ENCODE measurements at regions not wholly inside any gene's neighbourhood (a gene's known extent, or its start where the extent isn't known, plus 50 kb on each side); places are given as distances from the start of the nearest gene placed in this dataset.

DNA sequence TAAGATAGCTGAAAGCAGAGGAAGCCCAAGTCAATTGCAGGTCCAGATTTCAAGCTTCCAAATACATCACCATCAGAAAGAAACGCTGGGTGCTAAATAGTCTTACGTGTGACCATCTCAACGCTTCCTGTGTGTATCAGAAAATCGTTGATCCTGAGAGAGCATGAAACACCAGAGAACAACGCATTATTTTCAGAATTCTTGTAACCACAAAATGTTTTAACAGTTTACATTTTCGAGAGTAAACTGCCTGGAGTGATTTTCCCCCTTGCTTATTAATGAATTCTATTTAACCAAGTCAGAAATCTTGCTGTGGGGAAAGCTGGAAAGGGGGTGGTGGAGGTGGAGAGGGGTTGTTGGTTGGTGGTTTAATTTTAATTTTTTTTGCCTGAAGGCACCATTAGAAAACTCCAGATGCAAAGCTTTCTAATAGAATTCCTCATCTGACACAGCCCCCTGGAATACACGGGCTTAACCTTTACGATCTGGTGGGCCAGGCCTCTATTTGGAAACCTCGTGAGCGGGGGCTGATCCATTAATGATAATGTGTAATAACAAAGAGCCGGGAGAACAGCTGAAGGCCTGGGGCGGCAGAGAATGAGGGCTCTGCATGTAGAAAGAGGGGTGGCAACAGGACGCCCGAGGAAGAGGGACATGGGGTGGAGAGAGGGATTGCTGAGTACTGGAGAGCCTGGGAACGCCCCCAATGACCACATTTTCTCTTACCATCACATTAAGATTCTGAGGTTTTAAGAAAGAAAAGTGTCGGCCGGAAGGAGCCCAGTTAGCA is 124.5 kb upstream of the NFIB start:
- H3K9me3 ChIP-seq, result no peaks in the 10 kb centered on the region
- H3K27ac ChIP-seq, result no peak overlapping the region
- H3K4me3 ChIP-seq, result no peak overlapping the region
- H3K36me3 ChIP-seq, result no peaks in the 10 kb centered on the region
- TF ChIP-seq, protein P1, sequence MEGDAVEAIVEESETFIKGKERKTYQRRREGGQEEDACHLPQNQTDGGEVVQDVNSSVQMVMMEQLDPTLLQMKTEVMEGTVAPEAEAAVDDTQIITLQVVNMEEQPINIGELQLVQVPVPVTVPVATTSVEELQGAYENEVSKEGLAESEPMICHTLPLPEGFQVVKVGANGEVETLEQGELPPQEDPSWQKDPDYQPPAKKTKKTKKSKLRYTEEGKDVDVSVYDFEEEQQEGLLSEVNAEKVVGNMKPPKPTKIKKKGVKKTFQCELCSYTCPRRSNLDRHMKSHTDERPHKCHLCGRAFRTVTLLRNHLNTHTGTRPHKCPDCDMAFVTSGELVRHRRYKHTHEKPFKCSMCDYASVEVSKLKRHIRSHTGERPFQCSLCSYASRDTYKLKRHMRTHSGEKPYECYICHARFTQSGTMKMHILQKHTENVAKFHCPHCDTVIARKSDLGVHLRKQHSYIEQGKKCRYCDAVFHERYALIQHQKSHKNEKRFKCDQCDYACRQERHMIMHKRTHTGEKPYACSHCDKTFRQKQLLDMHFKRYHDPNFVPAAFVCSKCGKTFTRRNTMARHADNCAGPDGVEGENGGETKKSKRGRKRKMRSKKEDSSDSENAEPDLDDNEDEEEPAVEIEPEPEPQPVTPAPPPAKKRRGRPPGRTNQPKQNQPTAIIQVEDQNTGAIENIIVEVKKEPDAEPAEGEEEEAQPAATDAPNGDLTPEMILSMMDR (IDR thresholded peaks at IDR 0.05), result no peak
- no peak for TF ChIP-seq POLR2A (IDR thresholded peaks at IDR 0.05)
- H3K27me3 ChIP-seq, result no peaks in the 10 kb centered on the region
- DNase-seq, result no peak
- H3K4me1 ChIP-seq, result no peaks in the 10 kb centered on the region

DNA sequence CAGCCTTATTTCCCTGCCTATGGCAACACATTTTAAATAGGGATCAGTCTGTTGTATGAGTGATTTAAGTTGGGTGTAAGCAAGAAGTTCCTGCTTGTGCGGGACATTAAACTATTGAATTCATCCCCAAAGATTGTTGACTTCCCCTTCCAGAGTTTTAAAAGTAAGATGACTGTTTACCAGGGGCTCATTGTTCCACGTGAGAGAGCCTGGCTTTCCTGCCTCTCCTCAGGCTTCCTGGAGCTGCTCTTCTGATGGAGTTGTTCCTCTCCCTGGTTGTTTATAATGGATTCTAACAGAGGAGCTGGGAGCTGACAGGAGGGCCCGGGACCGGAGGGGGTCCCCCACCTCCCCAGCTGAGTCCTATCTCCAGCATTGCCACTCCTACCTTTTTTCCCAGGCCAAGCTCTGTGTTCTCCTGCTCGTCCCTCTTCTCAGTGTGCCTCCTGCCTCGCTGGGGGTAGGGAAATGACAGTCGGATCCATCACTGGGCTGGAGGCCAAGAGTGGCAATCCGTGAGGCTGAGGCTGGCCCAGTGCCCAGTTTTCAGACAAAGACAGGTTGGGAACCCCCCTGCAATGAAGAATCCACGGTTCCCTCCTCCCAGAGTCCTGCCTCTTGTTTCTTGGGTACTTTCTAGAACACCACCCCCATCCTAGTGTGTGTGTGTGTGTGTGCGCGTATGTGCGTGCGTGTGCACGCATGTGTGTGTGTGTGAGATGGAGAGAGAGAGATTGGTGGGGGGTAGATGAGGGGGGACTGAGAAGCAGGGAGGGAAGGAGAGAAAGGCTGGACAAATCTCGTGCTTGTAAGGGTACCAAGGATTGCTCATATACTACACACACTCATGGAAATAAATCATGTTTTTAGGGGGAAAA is 123.7 kb upstream of the NFIB start:
- Histone ChIP-seq H3K9me3 (no peaks in the 10 kb centered on the region), H3K4me3 (no peak overlapping the region), H3K4me1 (no peaks in the 10 kb centered on the region), H3K27me3 (no peaks in the 10 kb centered on the region), H3K27ac (no peak overlapping the region), H3K36me3 (no peaks in the 10 kb centered on the region)
- TF ChIP-seq, protein P1 (IDR thresholded peaks at IDR 0.05), result no peak
- TF ChIP-seq POLR2A (IDR thresholded peaks at IDR 0.05), result no peak
- no peak for DNase-seq

DNA sequence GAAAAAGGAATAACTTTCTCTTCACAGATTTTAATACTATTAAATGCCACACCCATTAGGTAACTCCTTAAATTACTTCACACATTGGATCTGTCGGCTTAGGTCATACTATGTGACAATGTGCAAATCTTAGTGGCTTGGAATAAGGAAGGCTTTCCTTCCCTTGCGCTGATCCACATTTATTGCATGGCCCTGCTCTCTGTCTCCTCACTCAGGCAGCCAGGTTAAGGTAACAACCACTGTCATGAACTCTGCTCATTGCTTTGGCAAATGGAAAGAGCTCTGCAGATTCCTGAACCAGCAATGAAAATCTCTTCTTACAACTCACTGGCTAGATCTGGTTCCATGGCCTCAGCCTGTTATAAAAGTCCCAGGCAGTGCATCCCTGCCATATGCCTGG is 121.9 kb upstream of the NFIB start:
- no peaks in the 10 kb centered on the region for H3K4me1 ChIP-seq
- no peak overlapping the region for H3K27ac ChIP-seq
- TF ChIP-seq POLR2A (IDR thresholded peaks at IDR 0.05), result no peak
- TF ChIP-seq, protein P1 (IDR thresholded peaks at IDR 0.05), result no peak
- H3K9me3 ChIP-seq, result no peaks in the 10 kb centered on the region
- no peaks in the 10 kb centered on the region for H3K36me3 ChIP-seq
- no peaks in the 10 kb centered on the region for H3K27me3 ChIP-seq
- DNase-seq, result no peak
- no peak overlapping the region for H3K4me3 ChIP-seq

DNA sequence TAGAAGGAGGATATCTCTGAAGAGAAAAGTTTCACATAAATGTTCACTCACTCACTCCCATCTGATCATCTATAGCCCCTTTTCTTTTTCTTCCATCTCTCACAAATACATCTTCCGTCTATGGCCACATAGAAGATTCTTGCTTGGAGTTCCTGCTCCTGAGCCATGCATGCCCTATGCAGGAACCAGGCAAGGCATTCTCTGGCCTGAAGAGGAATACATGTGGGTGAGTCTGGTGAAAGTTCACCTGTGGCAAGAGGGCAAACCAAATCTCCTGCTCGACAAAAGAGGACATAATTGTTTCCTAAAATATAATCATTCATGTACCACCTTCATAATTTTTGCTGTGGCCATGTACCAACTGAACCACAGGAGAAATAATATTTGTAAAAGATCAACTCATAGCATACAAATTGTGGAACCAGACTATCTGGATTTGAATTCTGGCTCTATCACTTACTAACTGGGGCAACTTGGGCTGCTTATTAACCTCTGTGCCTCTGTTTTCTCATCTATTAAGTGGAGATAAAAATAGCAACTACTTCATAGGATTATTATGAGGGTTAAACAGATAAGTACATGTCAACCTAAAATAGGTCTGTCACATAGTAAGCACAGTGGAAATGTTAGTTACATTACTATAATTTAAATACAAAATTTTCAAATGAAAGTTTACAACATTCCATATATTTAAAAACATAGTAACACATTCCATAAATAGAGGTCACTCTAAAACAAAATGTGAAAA is 121.2 kb upstream of the NFIB start:
- DNase-seq, result no peak

DNA sequence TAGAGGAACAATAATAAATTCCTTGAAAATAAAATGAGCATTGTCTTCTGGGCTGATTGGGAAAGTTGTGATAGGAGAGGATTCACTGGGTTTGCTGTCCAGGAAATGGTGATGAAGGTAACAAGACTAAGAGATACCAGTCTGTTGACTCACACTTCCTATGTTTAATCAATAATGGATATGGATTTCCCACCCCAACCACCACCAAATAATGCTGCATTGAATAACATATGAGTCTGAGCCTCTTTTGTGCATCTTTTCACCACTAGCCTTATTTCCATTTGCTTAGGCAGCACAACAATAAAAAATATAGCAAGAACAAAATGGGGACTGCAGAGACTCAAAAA is 120.2 kb upstream of the NFIB start:
- no peak for TF ChIP-seq POLR2A (IDR thresholded peaks at IDR 0.05)
- TF ChIP-seq, protein P1 (IDR thresholded peaks at IDR 0.05), result no peak
- no peak overlapping the region for H3K27ac ChIP-seq
- no peak for DNase-seq

More for the DNA sequence above, 121.2 kb upstream of the NFIB start:
- no peaks in the 10 kb centered on the region for H3K27me3 ChIP-seq
- no peak overlapping the region for H3K4me3 ChIP-seq
- no peak overlapping the region for H3K27ac ChIP-seq
- TF ChIP-seq POLR2A (IDR thresholded peaks at IDR 0.05), result no peak
- TF ChIP-seq, protein P1 (IDR thresholded peaks at IDR 0.05), result no peak
- H3K36me3 ChIP-seq, result no peaks in the 10 kb centered on the region
- no peaks in the 10 kb centered on the region for H3K9me3 ChIP-seq
- H3K4me1 ChIP-seq, result no peaks in the 10 kb centered on the region

More for the DNA sequence above, 120.2 kb upstream of the NFIB start:
- Histone ChIP-seq H3K4me1 (no peaks in the 10 kb centered on the region), H3K36me3 (no peaks in the 10 kb centered on the region), H3K9me3 (no peaks in the 10 kb centered on the region), H3K27me3 (no peaks in the 10 kb centered on the region), H3K4me3 (no peak overlapping the region)

All from Peyer's patch (tissue), 4 donors.